GM12878 (cell line): ENCODE measurements at regions not wholly inside any gene's neighbourhood (a gene's known extent, or its start where the extent isn't known, plus 50 kb on each side); places are given as distances from the start of the nearest gene placed in this dataset.

ENCODE experiments used
- ATAC-seq: fragments of 200-7000 bp; cut with Tn5 transposase; 3 replicates; pipeline ENCODE4 v1.9.1; 2020; ENCODE audit warnings: mild to moderate bottlenecking, moderate library complexity
- BruUV-seq: library from RNA; stranded (reverse); fragments of 400-500 nt; replicated peaks from 2 replicates; lab custom pipeline; 2021; lab: Mats Ljungman, UMichigan
- CTCF ChIA-PET: fragments of 300-600 bp; sonication (Branson Sonifier 250); formaldehyde crosslinking; extraction: SDS; loops from one replicate; lab custom pipeline; 2021; ENCODE audit warnings: inconsistent platforms; lab: Yijun Ruan, JAX
- POLR2A ChIA-PET: fragments of 350-600 bp; formaldehyde crosslinking; extraction: SDS; loops from one replicate; lab custom pipeline; 2021; ENCODE audit warnings: inconsistent platforms; lab: Charles Lee
- RAD21 ChIA-PET: fragments of 300-600 bp; sonication (Branson Sonifier 250); formaldehyde crosslinking; loops from one replicate; lab custom pipeline; 2023; ENCODE audit warnings: antibody characterized with exemption; ENCODE audit not compliant: unreplicated experiment; lab: Charles Lee
- SMC1A ChIA-PET: fragments of 300-600 bp; sonication (Branson Sonifier 250); formaldehyde crosslinking; loops from one replicate; lab custom pipeline; 2023; ENCODE audit not compliant: unreplicated experiment, uncharacterized antibody; lab: Charles Lee
- DNase-seq: peaks from one replicate; pipeline ENCODE4 v3.0.0-alpha.2; 2011; ENCODE audit warnings: low read depth, low spot score
- FAIRE-seq: peaks from 3 replicates; lab custom pipeline; 2011; peaks lifted over from hg19 to GRCh38; lab: Jason Lieb, UNC
- H2AFZ ChIP-seq: 2 replicates; pipeline ENCODE4 v1.6.0; 2011; ENCODE audit warnings: low read depth, low read length, control low read depth; ENCODE audit not compliant: control insufficient read depth
- H3K27ac ChIP-seq: 2 replicates; pipeline ENCODE4 v1.5.1; 2011; ENCODE audit warnings: control low read depth; ENCODE audit not compliant: control insufficient read depth, insufficient read depth
- H3K27me3 ChIP-seq, 2 experiments: replicated peaks in 1 of 2; 2 replicates each; pipeline versions ENCODE4 v1.6.0 to v1.6.1; 2011; ENCODE audit warnings: low read length in 1 of 2; ENCODE audit not compliant: control insufficient read depth in 2 of 2, insufficient read depth in 2 of 2
- H3K36me3 ChIP-seq, 2 experiments: 2 replicates each; pipeline ENCODE4 v1.5.1; 2011; ENCODE audit warnings: low read length in 1 of 2; ENCODE audit not compliant: control insufficient read depth in 2 of 2, insufficient read depth in 2 of 2
- H3K4me1 ChIP-seq: 2 replicates; pipeline ENCODE4 v1.6.1; 2011; ENCODE audit warnings: mild to moderate bottlenecking, low read length, moderate library complexity, mixed read lengths; ENCODE audit not compliant: control insufficient read depth, insufficient read depth
- H3K4me2 ChIP-seq: 2 replicates; pipeline ENCODE4 v1.6.0; 2011; ENCODE audit warnings: control low read depth; ENCODE audit not compliant: control insufficient read depth, insufficient read depth
- H3K4me3 ChIP-seq: fragments of 200-600 bp; sonication (generic); 2 replicates; pipeline ENCODE4 v1.5.1; 2016
- H3K79me2 ChIP-seq: 2 replicates; pipeline ENCODE4 v1.6.0; 2011; ENCODE audit warnings: low read length; ENCODE audit not compliant: control insufficient read depth, insufficient read depth
- H3K9ac ChIP-seq: 2 replicates; pipeline ENCODE4 v1.8.0; 2011; ENCODE audit warnings: low read length, control low read depth, mixed read lengths; ENCODE audit not compliant: control insufficient read depth, insufficient read depth
- H3K9me3 ChIP-seq: replicated peaks from 3 replicates; pipeline ENCODE4 v1.5.1; 2011; ENCODE audit warnings: mild to moderate bottlenecking, low read length; ENCODE audit not compliant: control insufficient read depth, insufficient read depth
- H4K20me1 ChIP-seq: 2 replicates; pipeline ENCODE4 v1.6.0; 2011; ENCODE audit not compliant: control insufficient read depth, insufficient read depth
- HDAC2 ChIP-seq: fragments of 200-600 bp; sonication (generic); IDR thresholded peaks from 2 replicates; pipeline ENCODE4 v1.6.1; 2017
- HDAC6 ChIP-seq: fragments of 200-600 bp; sonication (generic); IDR thresholded peaks from one replicate; pipeline ENCODE4 v1.8.0; 2017; ENCODE audit warnings: antibody characterized with exemption; ENCODE audit not compliant: unreplicated experiment
- KLF5 ChIP-seq: fragments of 450-650 bp; IDR thresholded peaks from 2 replicates; pipeline ENCODE4 v1.6.1; 2014; ENCODE audit warnings: mild to moderate bottlenecking; ENCODE audit not compliant: partially characterized antibody
- NFYB ChIP-seq: IDR thresholded peaks from 2 replicates; pipeline ENCODE4 v1.6.1; 2011; ENCODE audit warnings: low read depth, mild to moderate bottlenecking, low read length, improper control_type of control experiment, moderate library complexity; ENCODE audit not compliant: insufficient read depth
- NR2C2 ChIP-seq: IDR thresholded peaks from 2 replicates; pipeline ENCODE4 v1.6.1; 2011; ENCODE audit warnings: borderline replicate concordance, low read depth; ENCODE audit not compliant: control insufficient read depth, insufficient read length
- NR2F1 ChIP-seq: fragments of 450-650 bp; conservative IDR thresholded peaks from 2 replicates; pipeline ENCODE4 v1.6.1; 2017; ENCODE audit warnings: mild to moderate bottlenecking
- ZNF622 ChIP-seq: fragments of 450-650 bp; IDR thresholded peaks from 2 replicates; pipeline ENCODE4 v1.6.1; 2017; ENCODE audit warnings: mild to moderate bottlenecking, inconsistent platforms
- WGBS: methylation state at CpG from one replicate; pipeline ENCODE4 v1.1.6; 2016; ENCODE audit warnings: low lambda C conversion rate; ENCODE audit not compliant: insufficient replicate concordance, insufficient coverage; ENCODE audit errors: missing lambda C conversion rate; 5-methylcytosine and 5-hydroxymethylcytosine counted together
- in situ Hi-C: fragments of 300-500 bp; cut with MboI; formaldehyde crosslinking; loops from 9 replicates; pipeline ENCODE4 v1.14.3; 2018; ENCODE audit warnings: mixed read lengths
- intact Hi-C: fragments of 100-400 bp; cut with micrococcal nuclease; formaldehyde crosslinking; loops from one replicate; pipeline ENCODE4 v1.14.2; 2022; ENCODE audit not compliant: unreplicated experiment
- TF ChIP-seq, protein P1 (sequence below): fragments of 450-650 bp; formaldehyde crosslinking; IDR thresholded peaks from 2 replicates; pipeline ENCODE4 v1.4.0; 2022; ENCODE audit warnings: mild to moderate bottlenecking, moderate library complexity
- TF ChIP-seq, protein P2 (sequence below): fragments of 150-350 bp; IDR thresholded peaks from 2 replicates; pipeline ENCODE4 v1.6.1; 2016; ENCODE audit warnings: low read depth, low read length

DNA sequence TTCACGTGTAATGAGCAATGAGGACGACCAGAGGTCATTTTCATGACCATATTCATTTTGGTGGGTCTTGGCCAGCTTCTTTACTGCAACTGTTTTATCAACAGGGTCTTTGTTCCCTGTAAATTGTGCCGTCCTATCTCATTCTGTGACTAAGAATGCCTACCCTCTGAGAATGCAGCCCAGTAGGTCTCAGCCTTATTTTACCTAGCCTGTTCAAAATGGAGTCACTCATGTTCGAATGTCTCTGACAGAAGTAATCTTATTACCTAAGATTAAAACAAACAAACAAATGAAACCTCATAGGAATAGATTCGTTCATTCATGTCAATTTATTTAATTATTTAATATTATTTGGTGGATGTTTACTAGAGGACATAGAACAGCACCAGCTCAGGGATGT is 714.8 kb downstream of the ADCYAP1 start:
- DNase-seq = no peak
- TF ChIP-seq NR2C2 = no peak
- no peak for TF ChIP-seq NR2F1
- TF ChIP-seq, protein P1, sequence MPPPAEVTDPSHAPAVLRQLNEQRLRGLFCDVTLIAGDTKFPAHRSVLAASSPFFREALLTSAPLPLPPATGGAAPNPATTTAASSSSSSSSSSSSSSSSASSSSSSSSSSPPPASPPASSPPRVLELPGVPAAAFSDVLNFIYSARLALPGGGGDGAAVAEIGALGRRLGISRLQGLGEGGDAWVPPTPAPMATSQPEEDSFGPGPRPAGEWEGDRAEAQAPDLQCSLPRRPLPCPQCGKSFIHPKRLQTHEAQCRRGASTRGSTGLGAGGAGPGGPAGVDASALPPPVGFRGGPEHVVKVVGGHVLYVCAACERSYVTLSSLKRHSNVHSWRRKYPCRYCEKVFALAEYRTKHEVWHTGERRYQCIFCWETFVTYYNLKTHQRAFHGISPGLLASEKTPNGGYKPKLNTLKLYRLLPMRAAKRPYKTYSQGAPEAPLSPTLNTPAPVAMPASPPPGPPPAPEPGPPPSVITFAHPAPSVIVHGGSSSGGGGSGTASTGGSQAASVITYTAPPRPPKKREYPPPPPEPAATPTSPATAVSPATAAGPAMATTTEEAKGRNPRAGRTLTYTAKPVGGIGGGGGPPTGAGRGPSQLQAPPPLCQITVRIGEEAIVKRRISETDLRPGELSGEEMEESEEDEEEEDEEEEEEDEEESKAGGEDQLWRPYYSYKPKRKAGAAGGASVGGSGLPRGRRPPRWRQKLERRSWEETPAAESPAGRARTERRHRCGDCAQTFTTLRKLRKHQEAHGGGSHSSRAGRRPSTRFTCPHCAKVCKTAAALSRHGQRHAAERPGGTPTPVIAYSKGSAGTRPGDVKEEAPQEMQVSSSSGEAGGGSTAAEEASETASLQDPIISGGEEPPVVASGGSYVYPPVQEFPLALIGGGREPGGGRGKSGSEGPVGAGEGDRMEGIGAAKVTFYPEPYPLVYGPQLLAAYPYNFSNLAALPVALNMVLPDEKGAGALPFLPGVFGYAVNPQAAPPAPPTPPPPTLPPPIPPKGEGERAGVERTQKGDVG (CRISPR knock-in tag) = no peak
- TF ChIP-seq, all 136 proteins: peak for 0
- H3K4me3 ChIP-seq = no peak overlapping the region
- BruUV-seq = no TSS peak
- no peak overlapping the region for H3K4me2 ChIP-seq
- FAIRE-seq (no peak), ATAC-seq (no peak)
- no peak overlapping the region for H3K27ac ChIP-seq
- no peaks in the 10 kb centered on the region for H4K20me1 ChIP-seq
- 0% methylated on average over 5 of the region's 5 CpGs for WGBS
- no peaks in the 10 kb centered on the region for H3K36me3 ChIP-seq
- SMC1A ChIA-PET = no interaction called here
- no peak overlapping the region for H2AFZ ChIP-seq
- POLR2A ChIA-PET = no interaction called here
- intact Hi-C loops = no loop called here
- RAD21 ChIA-PET = no interaction called here
- CTCF ChIA-PET = no interaction called here
- H3K9ac ChIP-seq = no peak overlapping the region
- H3K9me3 ChIP-seq = no peaks in the 10 kb centered on the region
- in situ Hi-C loops = no loop called here
- H3K4me1 ChIP-seq = no peaks in the 10 kb centered on the region
- H3K79me2 ChIP-seq = no peaks in the 10 kb centered on the region
- no peaks in the 10 kb centered on the region for H3K27me3 ChIP-seq

DNA sequence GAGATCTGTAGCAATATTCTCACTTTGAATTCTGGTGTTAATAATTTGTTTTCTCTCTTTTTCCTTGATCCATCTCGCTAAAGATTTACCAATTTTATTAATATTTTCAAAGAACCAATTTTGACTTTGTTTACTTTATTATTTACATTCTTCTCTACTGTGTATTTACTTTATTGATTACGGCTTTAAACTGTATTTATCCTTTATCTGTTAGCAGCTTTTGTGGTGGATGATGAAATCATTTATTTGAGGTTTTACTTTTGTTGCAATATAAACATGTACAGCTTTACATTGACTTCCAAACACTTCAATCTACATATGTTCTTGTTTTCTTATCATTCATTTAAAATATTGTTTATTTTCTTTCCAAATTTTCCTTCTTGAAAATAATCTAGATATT is 719.9 kb downstream of the ADCYAP1 start:
- in situ Hi-C loops (no loop called here), intact Hi-C loops (no loop called here)
- no TSS peak for BruUV-seq
- ChIA-PET CTCF (no interaction called here), POLR2A (no interaction called here), RAD21 (no interaction called here), SMC1A (interaction anchor here (1.4 kb wide), 1 partner anchor 477 kb away, joined by 3 read pairs; no protein-coding TSS in a partner anchor)
- no peaks in the 10 kb centered on the region for H3K79me2 ChIP-seq
- H2AFZ ChIP-seq = no peak overlapping the region
- 12% methylated on average over 2 of the region's 2 CpGs for WGBS
- no peaks in the 10 kb centered on the region for H4K20me1 ChIP-seq
- no peak for FAIRE-seq
- no peak for DNase-seq
- no peak overlapping the region for H3K4me3 ChIP-seq
- no peak overlapping the region for H3K9ac ChIP-seq
- H3K9me3 ChIP-seq = no peaks in the 10 kb centered on the region
- no peaks in the 10 kb centered on the region for H3K36me3 ChIP-seq
- H3K4me1 ChIP-seq = no peaks in the 10 kb centered on the region
- H3K27me3 ChIP-seq = no peaks in the 10 kb centered on the region
- H3K27ac ChIP-seq = no peak overlapping the region
- H3K4me2 ChIP-seq = no peak overlapping the region
- ATAC-seq = no peak
- TF ChIP-seq HDAC6 (no peak), KLF5 (no peak), ZNF622 (no peak), HDAC2 (no peak), NFYB (no peak)
- TF ChIP-seq, protein P2, sequence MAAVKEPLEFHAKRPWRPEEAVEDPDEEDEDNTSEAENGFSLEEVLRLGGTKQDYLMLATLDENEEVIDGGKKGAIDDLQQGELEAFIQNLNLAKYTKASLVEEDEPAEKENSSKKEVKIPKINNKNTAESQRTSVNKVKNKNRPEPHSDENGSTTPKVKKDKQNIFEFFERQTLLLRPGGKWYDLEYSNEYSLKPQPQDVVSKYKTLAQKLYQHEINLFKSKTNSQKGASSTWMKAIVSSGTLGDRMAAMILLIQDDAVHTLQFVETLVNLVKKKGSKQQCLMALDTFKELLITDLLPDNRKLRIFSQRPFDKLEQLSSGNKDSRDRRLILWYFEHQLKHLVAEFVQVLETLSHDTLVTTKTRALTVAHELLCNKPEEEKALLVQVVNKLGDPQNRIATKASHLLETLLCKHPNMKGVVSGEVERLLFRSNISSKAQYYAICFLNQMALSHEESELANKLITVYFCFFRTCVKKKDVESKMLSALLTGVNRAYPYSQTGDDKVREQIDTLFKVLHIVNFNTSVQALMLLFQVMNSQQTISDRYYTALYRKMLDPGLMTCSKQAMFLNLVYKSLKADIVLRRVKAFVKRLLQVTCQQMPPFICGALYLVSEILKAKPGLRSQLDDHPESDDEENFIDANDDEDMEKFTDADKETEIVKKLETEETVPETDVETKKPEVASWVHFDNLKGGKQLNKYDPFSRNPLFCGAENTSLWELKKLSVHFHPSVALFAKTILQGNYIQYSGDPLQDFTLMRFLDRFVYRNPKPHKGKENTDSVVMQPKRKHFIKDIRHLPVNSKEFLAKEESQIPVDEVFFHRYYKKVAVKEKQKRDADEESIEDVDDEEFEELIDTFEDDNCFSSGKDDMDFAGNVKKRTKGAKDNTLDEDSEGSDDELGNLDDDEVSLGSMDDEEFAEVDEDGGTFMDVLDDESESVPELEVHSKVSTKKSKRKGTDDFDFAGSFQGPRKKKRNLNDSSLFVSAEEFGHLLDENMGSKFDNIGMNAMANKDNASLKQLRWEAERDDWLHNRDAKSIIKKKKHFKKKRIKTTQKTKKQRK = no peak
